ENCODE measurements at regions not wholly inside any gene's neighbourhood (a gene's known extent, or its start where the extent isn't known, plus 50 kb on each side); places are given as distances from the start of the nearest gene placed in this dataset.

DNA sequence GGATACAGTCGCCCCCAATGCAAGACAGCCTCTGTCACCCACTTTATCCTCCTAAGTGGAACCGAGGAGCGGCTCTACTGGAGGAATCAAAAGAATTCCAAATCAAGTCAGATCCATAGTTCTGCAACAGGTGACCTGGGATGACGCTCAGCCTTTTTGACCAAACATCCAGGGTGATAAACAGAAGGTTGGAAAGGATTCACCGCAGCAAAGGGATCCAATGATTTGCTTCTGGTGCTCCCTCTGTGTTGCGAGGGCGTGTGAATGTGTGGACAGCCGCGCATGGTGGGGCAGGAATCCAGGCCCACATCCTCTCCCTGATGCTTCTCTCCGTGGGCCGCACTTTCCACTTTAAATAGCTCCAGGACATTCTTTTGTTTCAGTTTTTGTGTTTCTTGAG lies 116.8 kb upstream of the CDH4 start:
- H3F3A ChIP-seq (replicated peaks; ENCODE audit: insufficient read depth): no peaks in the 10 kb centered on the region
- H3K27ac ChIP-seq (ENCODE audit: low read depth in 2 of 2, low read length in 1 of 2): no peak overlapping the region
- no peaks in the 10 kb centered on the region for H3K9me3 ChIP-seq
- no peak overlapping the region for H3K4me3 ChIP-seq (ENCODE audit: low read depth in 2 of 2, low read length in 1 of 2)
- no peaks in the 10 kb centered on the region for H3K36me3 ChIP-seq (replicated peaks in 1 of 2; ENCODE audit: control insufficient read depth in 1 of 2, insufficient read depth in 2 of 2, low read length in 1 of 2)
- ChIA-PET POLR2A (no interaction called here), CTCF (no interaction called here)
- no peak overlapping the region for H2AFZ ChIP-seq (ENCODE audit: low read depth)
- no peaks in the 10 kb centered on the region for H3K27me3 ChIP-seq (ENCODE audit: insufficient read depth)
- DNase-seq: no peak
- no peaks in the 10 kb centered on the region for H3K9me2 ChIP-seq
- TF ChIP-seq SIN3A (IDR thresholded peaks at IDR 0.05; ENCODE audit: borderline replicate concordance, low read depth, low read length) (no peak), FOSL2 (IDR thresholded peaks at IDR 0.05; ENCODE audit: borderline replicate concordance, low read depth) (no peak), MAX (IDR thresholded peaks at IDR 0.05; ENCODE audit: low read depth) (no peak), SMC3 (IDR thresholded peaks at IDR 0.05; ENCODE audit: low read depth, low read length) (no peak), YY1 (IDR thresholded peaks at IDR 0.05; ENCODE audit: low read depth) (no peak), RCOR1 (IDR thresholded peaks at IDR 0.05; ENCODE audit: low read length) (no peak), JUND (IDR thresholded peaks at IDR 0.05) (no peak), TEAD4 (IDR thresholded peaks at IDR 0.05; ENCODE audit: borderline replicate concordance, insufficient read depth) (no peak)
- TF ChIP-seq, protein P1, sequence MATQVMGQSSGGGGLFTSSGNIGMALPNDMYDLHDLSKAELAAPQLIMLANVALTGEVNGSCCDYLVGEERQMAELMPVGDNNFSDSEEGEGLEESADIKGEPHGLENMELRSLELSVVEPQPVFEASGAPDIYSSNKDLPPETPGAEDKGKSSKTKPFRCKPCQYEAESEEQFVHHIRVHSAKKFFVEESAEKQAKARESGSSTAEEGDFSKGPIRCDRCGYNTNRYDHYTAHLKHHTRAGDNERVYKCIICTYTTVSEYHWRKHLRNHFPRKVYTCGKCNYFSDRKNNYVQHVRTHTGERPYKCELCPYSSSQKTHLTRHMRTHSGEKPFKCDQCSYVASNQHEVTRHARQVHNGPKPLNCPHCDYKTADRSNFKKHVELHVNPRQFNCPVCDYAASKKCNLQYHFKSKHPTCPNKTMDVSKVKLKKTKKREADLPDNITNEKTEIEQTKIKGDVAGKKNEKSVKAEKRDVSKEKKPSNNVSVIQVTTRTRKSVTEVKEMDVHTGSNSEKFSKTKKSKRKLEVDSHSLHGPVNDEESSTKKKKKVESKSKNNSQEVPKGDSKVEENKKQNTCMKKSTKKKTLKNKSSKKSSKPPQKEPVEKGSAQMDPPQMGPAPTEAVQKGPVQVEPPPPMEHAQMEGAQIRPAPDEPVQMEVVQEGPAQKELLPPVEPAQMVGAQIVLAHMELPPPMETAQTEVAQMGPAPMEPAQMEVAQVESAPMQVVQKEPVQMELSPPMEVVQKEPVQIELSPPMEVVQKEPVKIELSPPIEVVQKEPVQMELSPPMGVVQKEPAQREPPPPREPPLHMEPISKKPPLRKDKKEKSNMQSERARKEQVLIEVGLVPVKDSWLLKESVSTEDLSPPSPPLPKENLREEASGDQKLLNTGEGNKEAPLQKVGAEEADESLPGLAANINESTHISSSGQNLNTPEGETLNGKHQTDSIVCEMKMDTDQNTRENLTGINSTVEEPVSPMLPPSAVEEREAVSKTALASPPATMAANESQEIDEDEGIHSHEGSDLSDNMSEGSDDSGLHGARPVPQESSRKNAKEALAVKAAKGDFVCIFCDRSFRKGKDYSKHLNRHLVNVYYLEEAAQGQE (IDR thresholded peaks at IDR 0.05; ENCODE audit: low read depth, low read length): no peak
- TF ChIP-seq, protein P2, sequence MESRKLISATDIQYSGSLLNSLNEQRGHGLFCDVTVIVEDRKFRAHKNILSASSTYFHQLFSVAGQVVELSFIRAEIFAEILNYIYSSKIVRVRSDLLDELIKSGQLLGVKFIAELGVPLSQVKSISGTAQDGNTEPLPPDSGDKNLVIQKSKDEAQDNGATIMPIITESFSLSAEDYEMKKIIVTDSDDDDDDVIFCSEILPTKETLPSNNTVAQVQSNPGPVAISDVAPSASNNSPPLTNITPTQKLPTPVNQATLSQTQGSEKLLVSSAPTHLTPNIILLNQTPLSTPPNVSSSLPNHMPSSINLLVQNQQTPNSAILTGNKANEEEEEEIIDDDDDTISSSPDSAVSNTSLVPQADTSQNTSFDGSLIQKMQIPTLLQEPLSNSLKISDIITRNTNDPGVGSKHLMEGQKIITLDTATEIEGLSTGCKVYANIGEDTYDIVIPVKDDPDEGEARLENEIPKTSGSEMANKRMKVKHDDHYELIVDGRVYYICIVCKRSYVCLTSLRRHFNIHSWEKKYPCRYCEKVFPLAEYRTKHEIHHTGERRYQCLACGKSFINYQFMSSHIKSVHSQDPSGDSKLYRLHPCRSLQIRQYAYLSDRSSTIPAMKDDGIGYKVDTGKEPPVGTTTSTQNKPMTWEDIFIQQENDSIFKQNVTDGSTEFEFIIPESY (IDR thresholded peaks at IDR 0.05; ENCODE audit: borderline replicate concordance, low read depth): no peak
- TF ChIP-seq, protein P3, sequence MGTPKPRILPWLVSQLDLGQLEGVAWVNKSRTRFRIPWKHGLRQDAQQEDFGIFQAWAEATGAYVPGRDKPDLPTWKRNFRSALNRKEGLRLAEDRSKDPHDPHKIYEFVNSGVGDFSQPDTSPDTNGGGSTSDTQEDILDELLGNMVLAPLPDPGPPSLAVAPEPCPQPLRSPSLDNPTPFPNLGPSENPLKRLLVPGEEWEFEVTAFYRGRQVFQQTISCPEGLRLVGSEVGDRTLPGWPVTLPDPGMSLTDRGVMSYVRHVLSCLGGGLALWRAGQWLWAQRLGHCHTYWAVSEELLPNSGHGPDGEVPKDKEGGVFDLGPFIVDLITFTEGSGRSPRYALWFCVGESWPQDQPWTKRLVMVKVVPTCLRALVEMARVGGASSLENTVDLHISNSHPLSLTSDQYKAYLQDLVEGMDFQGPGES (IDR thresholded peaks at IDR 0.05; ENCODE audit: low read depth, low read length): no peak
- no peaks in the 10 kb centered on the region for H3K4me1 ChIP-seq (ENCODE audit: control insufficient read depth in 1 of 2, insufficient read depth in 2 of 2, low read depth in 1 of 2, low read length in 1 of 2)
- H3K9ac ChIP-seq: no peak overlapping the region
- no peaks in the 10 kb centered on the region for H4K20me1 ChIP-seq (ENCODE audit: insufficient read depth)
- no peak overlapping the region for H3K4me2 ChIP-seq
- WGBS (ENCODE audit: low lambda C conversion rate): 56% methylated on average over 11 of the region's 11 CpGs
- H3K79me2 ChIP-seq (ENCODE audit: insufficient read depth): no peaks in the 10 kb centered on the region

Measured in SK-N-SH (cell line).